ENCODE measurements at regions not wholly inside any gene's neighbourhood (a gene's known extent, or its start where the extent isn't known, plus 50 kb on each side); places are given as distances from the start of the nearest gene placed in this dataset.
A peak's percentile ranks its signal among the peaks of the same experiment; 100 is the strongest.

GRCh38 chr5:58113172-58113571, 346.7 kb downstream of the PLK2 start:
- 92% methylated on average over 3 of the region's 9 CpGs for WGBS (ENCODE audit: insufficient coverage)
- Histone ChIP-seq H3K4me3 (ENCODE audit: control insufficient read depth in 1 of 7, extremely low read depth in 1 of 7, insufficient read depth in 4 of 7, low read depth in 2 of 7, low read length in 6 of 7) (no peak overlapping the region), H3K9me3 (ENCODE audit: control extremely low read depth in 1 of 5, control insufficient read depth in 4 of 5, insufficient read depth in 2 of 5, low read depth in 1 of 5, low read length in 4 of 5) (peaks cover 0 to 2% (median 0%) of the 10 kb centered on the region in 5 experiments), H3K27ac (ENCODE audit: insufficient read depth in 1 of 2, low read depth in 1 of 2, low read length in 2 of 2, poor library complexity in 1 of 2, severe bottlenecking in 2 of 2) (no peak overlapping the region), H3K36me3 (ENCODE audit: control insufficient read depth in 4 of 4, insufficient read depth in 4 of 4, low read length in 3 of 4) (no peaks in the 10 kb centered on the region), H3K4me1 (ENCODE audit: control extremely low read depth in 1 of 4, control insufficient read depth in 4 of 4, insufficient read depth in 4 of 4, low read length in 3 of 4) (no peaks in the 10 kb centered on the region), H3K27me3 (replicated peaks in 2 of 5; ENCODE audit: control insufficient read depth in 4 of 5, insufficient read depth in 5 of 5, low read length in 4 of 5) (no peaks in the 10 kb centered on the region)
- ChIA-PET POLR2A (interaction anchor here (0.7 kb wide), 2 partner anchors 163 to 299 kb away, joined by 3 to 9 read pairs; no protein-coding TSS in a partner anchor), CTCF (no interaction called here)
- no peak for DNase-seq

GRCh38 chr5:58108511-58108910, 351.4 kb downstream of the PLK2 start:
- DNase-seq = no peak
- no peaks in the 10 kb centered on the region for H3K27me3 ChIP-seq (replicated peaks in 2 of 5; ENCODE audit: control insufficient read depth in 4 of 5, insufficient read depth in 5 of 5, low read length in 4 of 5)
- H3K4me3 ChIP-seq (ENCODE audit: control insufficient read depth in 1 of 7, extremely low read depth in 1 of 7, insufficient read depth in 4 of 7, low read depth in 2 of 7, low read length in 6 of 7) = no peak overlapping the region
- H3K27ac ChIP-seq (ENCODE audit: insufficient read depth in 1 of 2, low read depth in 1 of 2, low read length in 2 of 2, poor library complexity in 1 of 2, severe bottlenecking in 2 of 2) = no peak overlapping the region
- POLR2A ChIA-PET = no interaction called here
- H3K4me1 ChIP-seq (ENCODE audit: control extremely low read depth in 1 of 4, control insufficient read depth in 4 of 4, insufficient read depth in 4 of 4, low read length in 3 of 4) = no peaks in the 10 kb centered on the region
- H3K36me3 ChIP-seq (ENCODE audit: control insufficient read depth in 4 of 4, insufficient read depth in 4 of 4, low read length in 3 of 4) = no peaks in the 10 kb centered on the region
- H3K9me3 ChIP-seq (ENCODE audit: control extremely low read depth in 1 of 5, control insufficient read depth in 4 of 5, insufficient read depth in 2 of 5, low read depth in 1 of 5, low read length in 4 of 5) = no peaks in the 10 kb centered on the region
- CTCF ChIA-PET = no interaction called here
- WGBS (ENCODE audit: insufficient coverage) = 90% methylated on average over 1 of the region's 1 CpG

DNA sequence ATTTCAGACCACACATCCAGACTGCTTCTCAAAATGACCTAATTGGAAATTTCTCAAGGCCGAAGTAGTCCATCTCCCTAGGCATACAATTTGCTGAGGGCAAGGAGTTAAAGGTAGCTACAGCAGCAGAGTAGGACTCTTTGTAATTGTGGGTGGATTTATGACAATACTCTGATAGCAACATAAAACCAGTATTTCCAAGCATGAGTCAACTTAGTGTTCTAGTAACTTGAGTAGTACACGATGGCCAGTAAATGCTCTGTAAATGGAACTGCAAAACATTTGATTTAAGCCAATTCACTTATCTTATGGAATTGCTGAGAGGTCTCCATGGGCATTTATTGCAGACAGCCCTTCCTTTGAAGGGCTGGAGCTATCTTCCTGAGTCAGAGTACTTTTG, 352.2 kb downstream of the PLK2 start:
- H3K4me1 ChIP-seq (ENCODE audit: control extremely low read depth in 1 of 4, control insufficient read depth in 4 of 4, insufficient read depth in 4 of 4, low read length in 3 of 4) = no peaks in the 10 kb centered on the region
- ChIA-PET CTCF (no interaction called here), POLR2A (no interaction called here)
- no peaks in the 10 kb centered on the region for H3K9me3 ChIP-seq (ENCODE audit: control extremely low read depth in 1 of 5, control insufficient read depth in 4 of 5, insufficient read depth in 2 of 5, low read depth in 1 of 5, low read length in 4 of 5)
- H3K27me3 ChIP-seq (replicated peaks in 2 of 5; ENCODE audit: control insufficient read depth in 4 of 5, insufficient read depth in 5 of 5, low read length in 4 of 5) = no peaks in the 10 kb centered on the region
- no peaks in the 10 kb centered on the region for H3K36me3 ChIP-seq (ENCODE audit: control insufficient read depth in 4 of 4, insufficient read depth in 4 of 4, low read length in 3 of 4)
- H3K27ac ChIP-seq (ENCODE audit: insufficient read depth in 1 of 2, low read depth in 1 of 2, low read length in 2 of 2, poor library complexity in 1 of 2, severe bottlenecking in 2 of 2) = no peak overlapping the region
- WGBS (ENCODE audit: insufficient coverage) = 100% methylated on average over 1 of the region's 2 CpGs
- no peak for DNase-seq
- H3K4me3 ChIP-seq (ENCODE audit: control insufficient read depth in 1 of 7, extremely low read depth in 1 of 7, insufficient read depth in 4 of 7, low read depth in 2 of 7, low read length in 6 of 7) = no peak overlapping the region

DNA sequence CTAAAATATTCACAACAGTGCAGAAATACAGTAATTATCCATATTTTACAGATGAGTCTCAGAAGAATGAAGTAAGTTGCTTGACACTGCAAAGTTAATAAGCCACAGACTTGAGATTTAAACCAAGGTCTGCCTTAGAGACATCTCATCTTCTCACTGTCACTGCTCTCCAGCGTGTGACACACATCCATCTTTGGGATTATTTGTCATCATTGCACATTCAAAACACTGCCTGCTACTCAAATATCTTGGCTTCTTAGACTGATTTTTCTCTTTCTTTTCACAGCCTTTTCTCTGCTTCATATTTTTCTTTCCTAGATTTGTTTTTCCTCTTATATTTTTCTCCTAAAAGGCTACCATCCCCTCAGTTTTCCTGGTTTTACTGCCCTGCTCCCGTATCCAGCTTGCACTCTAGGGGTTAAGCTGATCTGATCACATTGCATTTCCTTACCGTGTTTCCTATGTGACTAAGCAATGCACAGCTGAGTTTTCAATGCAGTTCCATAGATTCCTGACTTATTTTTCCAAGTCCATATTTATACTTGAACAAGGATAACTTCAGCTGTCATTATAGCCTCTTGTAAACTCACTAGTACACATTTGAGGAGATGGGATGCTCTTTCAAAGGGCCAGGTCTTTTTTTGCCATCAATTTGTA, 353.0 kb downstream of the PLK2 start:
- Histone ChIP-seq H3K4me3 (ENCODE audit: control insufficient read depth in 1 of 7, extremely low read depth in 1 of 7, insufficient read depth in 4 of 7, low read depth in 2 of 7, low read length in 6 of 7) (no peak overlapping the region), H3K36me3 (ENCODE audit: control insufficient read depth in 4 of 4, insufficient read depth in 4 of 4, low read length in 3 of 4) (no peaks in the 10 kb centered on the region), H3K27me3 (replicated peaks in 2 of 5; ENCODE audit: control insufficient read depth in 4 of 5, insufficient read depth in 5 of 5, low read length in 4 of 5) (no peaks in the 10 kb centered on the region), H3K27ac (ENCODE audit: insufficient read depth in 1 of 2, low read depth in 1 of 2, low read length in 2 of 2, poor library complexity in 1 of 2, severe bottlenecking in 2 of 2) (no peak overlapping the region), H3K9me3 (ENCODE audit: control extremely low read depth in 1 of 5, control insufficient read depth in 4 of 5, insufficient read depth in 2 of 5, low read depth in 1 of 5, low read length in 4 of 5) (no peaks in the 10 kb centered on the region), H3K4me1 (ENCODE audit: control extremely low read depth in 1 of 4, control insufficient read depth in 4 of 4, insufficient read depth in 4 of 4, low read length in 3 of 4) (no peaks in the 10 kb centered on the region)
- ChIA-PET POLR2A (no interaction called here), CTCF (interaction anchor here (1.1 kb wide), 1 partner anchor 13 kb away, joined by 3 read pairs; no protein-coding TSS in a partner anchor)
- 86% methylated on average over 2 of the region's 3 CpGs for WGBS (ENCODE audit: insufficient coverage)
- no peak for DNase-seq

DNA sequence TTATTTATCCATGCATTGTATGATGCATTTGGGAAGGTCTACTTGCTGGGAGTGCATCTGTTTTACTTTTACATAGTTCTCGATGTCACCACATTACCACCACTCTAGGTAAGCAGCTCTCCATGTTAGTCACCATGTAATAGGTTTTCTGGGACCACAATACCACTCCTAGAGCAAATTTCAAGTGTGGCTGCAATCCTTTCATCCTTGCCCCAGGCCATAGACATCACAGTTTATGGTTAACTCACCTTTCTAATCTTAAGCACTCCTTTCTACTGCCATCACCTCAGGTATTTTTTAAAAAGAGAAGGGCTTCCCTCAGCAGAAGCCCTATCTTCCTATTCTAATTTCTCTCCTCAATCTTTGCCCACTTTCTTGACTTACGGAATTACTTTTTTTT, 354.1 kb downstream of the PLK2 start:
- Histone ChIP-seq H3K36me3 (ENCODE audit: control insufficient read depth in 4 of 4, insufficient read depth in 4 of 4, low read length in 3 of 4) (no peaks in the 10 kb centered on the region), H3K27ac (ENCODE audit: insufficient read depth in 1 of 2, low read depth in 1 of 2, low read length in 2 of 2, poor library complexity in 1 of 2, severe bottlenecking in 2 of 2) (no peak overlapping the region), H3K4me1 (ENCODE audit: control extremely low read depth in 1 of 4, control insufficient read depth in 4 of 4, insufficient read depth in 4 of 4, low read length in 3 of 4) (no peaks in the 10 kb centered on the region), H3K9me3 (ENCODE audit: control extremely low read depth in 1 of 5, control insufficient read depth in 4 of 5, insufficient read depth in 2 of 5, low read depth in 1 of 5, low read length in 4 of 5) (no peaks in the 10 kb centered on the region), H3K27me3 (replicated peaks in 2 of 5; ENCODE audit: control insufficient read depth in 4 of 5, insufficient read depth in 5 of 5, low read length in 4 of 5) (no peaks in the 10 kb centered on the region), H3K4me3 (ENCODE audit: control insufficient read depth in 1 of 7, extremely low read depth in 1 of 7, insufficient read depth in 4 of 7, low read depth in 2 of 7, low read length in 6 of 7) (no peak overlapping the region)
- POLR2A ChIA-PET = no interaction called here
- CTCF ChIA-PET = no interaction called here
- 100% methylated on average over 1 of the region's 2 CpGs for WGBS (ENCODE audit: insufficient coverage)
- no peak for DNase-seq

DNA sequence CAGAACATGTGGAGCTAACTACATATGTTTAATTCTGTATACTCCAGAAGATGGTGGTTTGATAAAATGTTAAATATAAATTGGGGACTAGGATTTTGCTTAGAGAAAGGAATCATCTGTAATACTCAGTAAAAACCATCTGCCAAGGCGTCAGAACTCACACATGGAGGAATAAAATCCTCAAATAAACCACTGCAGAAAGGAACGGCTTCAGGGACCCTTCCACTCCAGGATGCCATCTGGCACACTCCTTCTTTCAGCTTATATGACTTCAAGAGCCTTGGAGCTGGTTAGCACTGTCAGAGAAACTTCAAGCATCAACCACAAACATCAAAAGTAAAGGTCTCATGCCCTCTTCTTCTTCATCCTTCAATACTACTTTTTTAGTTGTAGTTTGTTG, 360.6 kb downstream of the PLK2 start:
- Histone ChIP-seq H3K9me3 (ENCODE audit: control extremely low read depth in 1 of 5, control insufficient read depth in 4 of 5, insufficient read depth in 2 of 5, low read depth in 1 of 5, low read length in 4 of 5) (no peaks in the 10 kb centered on the region), H3K27me3 (replicated peaks in 2 of 5; ENCODE audit: control insufficient read depth in 4 of 5, insufficient read depth in 5 of 5, low read length in 4 of 5) (no peaks in the 10 kb centered on the region), H3K4me3 (ENCODE audit: control insufficient read depth in 1 of 7, extremely low read depth in 1 of 7, insufficient read depth in 4 of 7, low read depth in 2 of 7, low read length in 6 of 7) (no peak overlapping the region), H3K4me1 (ENCODE audit: control extremely low read depth in 1 of 4, control insufficient read depth in 4 of 4, insufficient read depth in 4 of 4, low read length in 3 of 4) (no peaks in the 10 kb centered on the region), H3K27ac (ENCODE audit: insufficient read depth in 1 of 2, low read depth in 1 of 2, low read length in 2 of 2, poor library complexity in 1 of 2, severe bottlenecking in 2 of 2) (no peak overlapping the region), H3K36me3 (ENCODE audit: control insufficient read depth in 4 of 4, insufficient read depth in 4 of 4, low read length in 3 of 4) (no peaks in the 10 kb centered on the region)
- ChIA-PET POLR2A (interaction anchor here (0.6 kb wide), 1 partner anchor 1109 kb away, joined by 3 read pairs; no protein-coding TSS in a partner anchor), CTCF (interaction anchor here (0.8 kb wide), 1 partner anchor 9 kb away, joined by 3 read pairs; no protein-coding TSS in a partner anchor)
- no peak for DNase-seq
- WGBS (ENCODE audit: insufficient coverage) = 100% methylated on average over 2 of the region's 2 CpGs

DNA sequence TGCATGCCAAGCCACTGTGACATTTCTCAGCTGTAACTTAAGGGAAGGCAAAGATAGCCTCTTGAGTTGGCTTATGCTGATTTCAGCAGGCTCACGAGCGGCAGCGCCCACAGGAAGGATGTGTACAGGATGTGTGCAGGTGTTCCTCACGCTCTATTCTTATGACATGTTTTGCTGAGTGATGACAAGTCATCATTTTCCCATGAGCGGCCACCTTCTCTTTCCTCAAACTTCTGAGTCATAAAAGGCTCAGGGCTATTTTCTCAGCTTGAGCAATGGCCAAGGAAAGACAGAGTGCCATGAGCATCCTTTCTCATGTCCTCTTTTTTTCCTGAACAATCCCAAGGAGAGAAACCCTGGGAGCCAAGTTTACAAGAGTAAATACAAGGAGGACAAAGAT, 365.9 kb downstream of the PLK2 start:
- no peaks in the 10 kb centered on the region for H3K36me3 ChIP-seq (ENCODE audit: control insufficient read depth in 4 of 4, insufficient read depth in 4 of 4, low read length in 3 of 4)
- DNase-seq = peak; percentile 49 to 84 (median 79)
- no peak overlapping the region for H3K27ac ChIP-seq (ENCODE audit: insufficient read depth in 1 of 2, low read depth in 1 of 2, low read length in 2 of 2, poor library complexity in 1 of 2, severe bottlenecking in 2 of 2)
- H3K27me3 ChIP-seq (replicated peaks in 2 of 5; ENCODE audit: control insufficient read depth in 4 of 5, insufficient read depth in 5 of 5, low read length in 4 of 5) = no peaks in the 10 kb centered on the region
- H3K4me1 ChIP-seq (ENCODE audit: control extremely low read depth in 1 of 4, control insufficient read depth in 4 of 4, insufficient read depth in 4 of 4, low read length in 3 of 4) = peaks cover 4 to 14% (median 8%) of the 10 kb centered on the region in 4 experiments
- ChIA-PET CTCF (no interaction called here), POLR2A (no interaction called here)
- no peaks in the 10 kb centered on the region for H3K9me3 ChIP-seq (ENCODE audit: control extremely low read depth in 1 of 5, control insufficient read depth in 4 of 5, insufficient read depth in 2 of 5, low read depth in 1 of 5, low read length in 4 of 5)
- 3% methylated on average over 3 of the region's 5 CpGs for WGBS (ENCODE audit: insufficient coverage)
- H3K4me3 ChIP-seq (ENCODE audit: control insufficient read depth in 1 of 7, extremely low read depth in 1 of 7, insufficient read depth in 4 of 7, low read depth in 2 of 7, low read length in 6 of 7) = no peak overlapping the region

All from common myeloid progenitor, CD34-positive (primary cell).